Progenitor cell of endocrine pancreas (in vitro differentiated cells): ENCODE measurements at regions not wholly inside any gene's neighbourhood (a gene's known extent, or its start where the extent isn't known, plus 50 kb on each side); places are given as distances from the start of the nearest gene placed in this dataset.

Source experiments
- DNase-seq: peaks from one replicate; pipeline ENCODE4 v3.0.0; 2021; ENCODE audit warnings: low spot score; ENCODE audit not compliant: unreplicated experiment
- H3K27ac Mint-ChIP-seq: 2 replicates; pipeline ENCODE4 v1.8.0; 2021; ENCODE audit warnings: mild to moderate bottlenecking, moderate library complexity, mixed read lengths
- H3K27me3 Mint-ChIP-seq: 2 replicates; pipeline ENCODE4 v1.8.0; 2021; ENCODE audit warnings: mixed read lengths
- H3K36me3 Mint-ChIP-seq: 2 replicates; pipeline ENCODE4 v1.8.0; 2022; ENCODE audit warnings: mixed read lengths; ENCODE audit not compliant: insufficient read depth
- H3K4me1 Mint-ChIP-seq: 2 replicates; pipeline ENCODE4 v1.8.0; 2021; ENCODE audit warnings: low read depth, mixed read lengths
- H3K4me3 Mint-ChIP-seq: 2 replicates; pipeline ENCODE4 v1.8.0; 2021; ENCODE audit warnings: low read depth, mild to moderate bottlenecking, moderate library complexity, mixed read lengths
- H3K9me3 Mint-ChIP-seq: 2 replicates; pipeline ENCODE4 v1.8.0; 2021; ENCODE audit warnings: low read depth, mixed read lengths
- CTCF ChIP-seq: fragments of 200-600 bp; sonication (generic); IDR thresholded peaks from one replicate; pipeline ENCODE4 v1.5.0; 2021; ENCODE audit warnings: antibody characterized with exemption, mild to moderate bottlenecking; ENCODE audit not compliant: unreplicated experiment

GRCh38 chr9:107064378-107064777, 201.4 kb downstream of the ZNF462 start:
- DNase-seq = no peak
- no peak overlapping the region for H3K27ac Mint-ChIP-seq
- peaks cover 12% of the 10 kb centered on the region for H3K4me1 Mint-ChIP-seq
- peaks cover 3% of the 10 kb centered on the region for H3K27me3 Mint-ChIP-seq
- H3K36me3 Mint-ChIP-seq = no peaks in the 10 kb centered on the region
- H3K9me3 Mint-ChIP-seq = no peaks in the 10 kb centered on the region
- H3K4me3 Mint-ChIP-seq = no peak overlapping the region
- TF ChIP-seq CTCF = no peak

GRCh38 chr9:107065549-107065948, 202.6 kb downstream of the ZNF462 start:
- Mint-ChIP-seq H3K9me3 (no peaks in the 10 kb centered on the region), H3K27me3 (no peaks in the 10 kb centered on the region), H3K4me3 (no peak overlapping the region), H3K4me1 (peaks cover 12% of the 10 kb centered on the region), H3K36me3 (no peaks in the 10 kb centered on the region), H3K27ac (no peak overlapping the region)
- TF ChIP-seq CTCF = no peak
- DNase-seq = no peak

GRCh38 chr9:107067739-107068416, 204.9 kb downstream of the ZNF462 start:
- no peaks in the 10 kb centered on the region for H3K9me3 Mint-ChIP-seq
- no peaks in the 10 kb centered on the region for H3K27me3 Mint-ChIP-seq
- no peak overlapping the region for H3K4me3 Mint-ChIP-seq
- no peak overlapping the region for H3K27ac Mint-ChIP-seq
- H3K36me3 Mint-ChIP-seq = no peaks in the 10 kb centered on the region
- DNase-seq = no peak
- H3K4me1 Mint-ChIP-seq = peaks cover 12% of the 10 kb centered on the region
- TF ChIP-seq CTCF = no peak

- no peaks in the 10 kb centered on the region for H3K27me3 Mint-ChIP-seq
- no peak overlapping the region for H3K27ac Mint-ChIP-seq
- no peak for DNase-seq
- H3K36me3 Mint-ChIP-seq = no peaks in the 10 kb centered on the region
- peaks cover 12% of the 10 kb centered on the region for H3K4me1 Mint-ChIP-seq
- H3K4me3 Mint-ChIP-seq = no peak overlapping the region
- H3K9me3 Mint-ChIP-seq = no peaks in the 10 kb centered on the region
- no peak for TF ChIP-seq CTCF
Measured at GRCh38 chr9:107068581-107068980, 205.6 kb downstream of the ZNF462 start.

GRCh38 chr9:107070586-107070985, 207.6 kb downstream of the ZNF462 start:
- TF ChIP-seq CTCF = no peak
- H3K27ac Mint-ChIP-seq = no peak overlapping the region
- no peaks in the 10 kb centered on the region for H3K9me3 Mint-ChIP-seq
- no peak for DNase-seq
- peaks cover 12% of the 10 kb centered on the region for H3K4me1 Mint-ChIP-seq
- H3K4me3 Mint-ChIP-seq = no peak overlapping the region
- no peaks in the 10 kb centered on the region for H3K27me3 Mint-ChIP-seq
- H3K36me3 Mint-ChIP-seq = no peaks in the 10 kb centered on the region
